ENCODE measurements at regions not wholly inside any gene's neighbourhood (a gene's known extent, or its start where the extent isn't known, plus 50 kb on each side); places are given as distances from the start of the nearest gene placed in this dataset.

- no peak for DNase-seq (ENCODE audit: extremely low spot score)
- Histone ChIP-seq H3K4me1 (no peaks in the 10 kb centered on the region), H3K27me3 (no peaks in the 10 kb centered on the region), H3K4me3 (no peak overlapping the region), H3K9me3 (peaks cover 0 to 12% (median 3%) of the 10 kb centered on the region in 4 donors), H3K36me3 (no peaks in the 10 kb centered on the region), H3K27ac (replicated peaks in 1 of 4) (no peak overlapping the region)
- WGBS = 87% methylated on average over 1 of the region's 1 CpG
- intact Hi-C loops (cut with DNase I) = no loop called here
- TF ChIP-seq POLR2AphosphoS5 (IDR thresholded peaks at IDR 0.05) = no peak
- no peak for TF ChIP-seq POLR2A (IDR thresholded peaks at IDR 0.05; ENCODE audit: low read depth)
- TF ChIP-seq EP300 (IDR thresholded peaks at IDR 0.05) = no peak
- TF ChIP-seq, protein P1, sequence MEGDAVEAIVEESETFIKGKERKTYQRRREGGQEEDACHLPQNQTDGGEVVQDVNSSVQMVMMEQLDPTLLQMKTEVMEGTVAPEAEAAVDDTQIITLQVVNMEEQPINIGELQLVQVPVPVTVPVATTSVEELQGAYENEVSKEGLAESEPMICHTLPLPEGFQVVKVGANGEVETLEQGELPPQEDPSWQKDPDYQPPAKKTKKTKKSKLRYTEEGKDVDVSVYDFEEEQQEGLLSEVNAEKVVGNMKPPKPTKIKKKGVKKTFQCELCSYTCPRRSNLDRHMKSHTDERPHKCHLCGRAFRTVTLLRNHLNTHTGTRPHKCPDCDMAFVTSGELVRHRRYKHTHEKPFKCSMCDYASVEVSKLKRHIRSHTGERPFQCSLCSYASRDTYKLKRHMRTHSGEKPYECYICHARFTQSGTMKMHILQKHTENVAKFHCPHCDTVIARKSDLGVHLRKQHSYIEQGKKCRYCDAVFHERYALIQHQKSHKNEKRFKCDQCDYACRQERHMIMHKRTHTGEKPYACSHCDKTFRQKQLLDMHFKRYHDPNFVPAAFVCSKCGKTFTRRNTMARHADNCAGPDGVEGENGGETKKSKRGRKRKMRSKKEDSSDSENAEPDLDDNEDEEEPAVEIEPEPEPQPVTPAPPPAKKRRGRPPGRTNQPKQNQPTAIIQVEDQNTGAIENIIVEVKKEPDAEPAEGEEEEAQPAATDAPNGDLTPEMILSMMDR (IDR thresholded peaks at IDR 0.05) = no peak
Observed at GRCh38 chr16:65260746-65261145, 138.9 kb upstream of the CDH11 start.

GRCh38 chr16:65254144-65254543 is 132.3 kb upstream of the CDH11 start:
- Histone ChIP-seq H3K9me3 (no peaks in the 10 kb centered on the region), H3K4me1 (peaks cover 0 to 8% (median 0%) of the 10 kb centered on the region in 4 donors), H3K27me3 (no peaks in the 10 kb centered on the region), H3K4me3 (no peak overlapping the region), H3K36me3 (no peaks in the 10 kb centered on the region), H3K27ac (replicated peaks in 1 of 4) (no peak overlapping the region)
- DNase-seq (ENCODE audit: extremely low spot score) = peak; percentile 45
- intact Hi-C loops (cut with DNase I) = no loop called here
- TF ChIP-seq EP300 (IDR thresholded peaks at IDR 0.05) (no peak), POLR2AphosphoS5 (IDR thresholded peaks at IDR 0.05) (no peak), POLR2A (IDR thresholded peaks at IDR 0.05; ENCODE audit: low read depth) (no peak)
- TF ChIP-seq, protein P1 (IDR thresholded peaks at IDR 0.05) = no peak
- WGBS = 60% methylated on average over 1 of the region's 1 CpG

GRCh38 chr16:65249768-65250167 is 127.9 kb upstream of the CDH11 start:
- intact Hi-C loops (cut with DNase I) = no loop called here
- Histone ChIP-seq H3K4me1 (peaks cover 0 to 8% (median 0%) of the 10 kb centered on the region in 4 donors), H3K4me3 (no peak overlapping the region), H3K27ac (replicated peaks in 1 of 4) (no peak overlapping the region), H3K36me3 (no peaks in the 10 kb centered on the region), H3K27me3 (no peaks in the 10 kb centered on the region), H3K9me3 (no peaks in the 10 kb centered on the region)
- WGBS = 55% methylated on average over 8 of the region's 8 CpGs
- TF ChIP-seq POLR2A (IDR thresholded peaks at IDR 0.05; ENCODE audit: low read depth) (no peak), EP300 (IDR thresholded peaks at IDR 0.05) (no peak), POLR2AphosphoS5 (IDR thresholded peaks at IDR 0.05) (no peak)
- TF ChIP-seq, protein P1 (IDR thresholded peaks at IDR 0.05) = no peak
- DNase-seq (ENCODE audit: extremely low spot score) = peak; percentile 91

DNA sequence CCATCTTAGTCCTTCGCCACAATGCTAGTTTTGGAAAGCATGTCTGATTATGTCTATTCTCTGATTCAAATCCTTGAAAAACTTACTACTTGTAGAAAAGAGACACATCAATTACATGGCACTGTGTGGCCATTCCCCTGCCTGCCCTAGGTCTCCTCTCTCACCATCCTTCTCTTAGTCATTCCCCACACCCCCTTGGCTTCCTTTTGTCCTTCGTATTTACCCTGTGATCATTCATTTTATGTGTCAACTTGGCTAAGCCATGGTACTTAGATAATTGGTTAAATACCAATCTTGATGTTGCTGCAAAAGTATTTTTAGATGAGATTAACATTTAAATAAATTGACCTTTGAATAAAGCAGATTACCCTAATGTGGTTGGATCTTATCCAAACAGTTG is 122.9 kb upstream of the CDH11 start:
- Histone ChIP-seq H3K4me1 (peaks cover 0 to 4% (median 0%) of the 10 kb centered on the region in 4 donors), H3K27ac (replicated peaks in 1 of 4) (no peak overlapping the region), H3K9me3 (no peaks in the 10 kb centered on the region), H3K27me3 (no peaks in the 10 kb centered on the region), H3K36me3 (no peaks in the 10 kb centered on the region), H3K4me3 (no peak overlapping the region)
- 50% methylated on average over 2 of the region's 2 CpGs for WGBS
- intact Hi-C loops (cut with DNase I) = no loop called here
- DNase-seq (ENCODE audit: extremely low spot score) = no peak
- no peak for TF ChIP-seq EP300 (IDR thresholded peaks at IDR 0.05)
- TF ChIP-seq, protein P1 (IDR thresholded peaks at IDR 0.05) = no peak
- TF ChIP-seq POLR2AphosphoS5 (IDR thresholded peaks at IDR 0.05) = no peak
- no peak for TF ChIP-seq POLR2A (IDR thresholded peaks at IDR 0.05; ENCODE audit: low read depth)
